ENCODE measurements at regions not wholly inside any gene's neighbourhood (a gene's known extent, or its start where the extent isn't known, plus 50 kb on each side); places are given as distances from the start of the nearest gene placed in this dataset.

DNA sequence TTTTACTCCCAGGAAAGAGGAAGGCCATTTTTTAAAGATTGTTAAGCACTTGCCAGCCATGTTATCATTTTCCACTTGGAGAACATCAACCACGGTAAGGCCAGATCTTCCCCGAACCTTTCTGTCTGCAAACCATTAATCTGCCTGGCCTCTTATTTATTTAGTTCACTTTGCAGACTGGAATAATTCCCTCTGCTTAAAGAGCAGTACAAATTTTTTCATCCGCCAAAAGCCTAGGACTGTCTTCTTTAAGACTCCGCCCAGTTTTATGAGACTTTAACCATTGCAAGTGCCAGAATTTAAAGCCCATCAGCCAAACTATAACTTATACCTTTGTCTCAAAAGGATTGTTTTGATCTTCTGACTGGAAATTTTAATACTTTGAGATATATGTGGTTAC lies 426.3 kb downstream of the KCTD12 start:
- H3K4me3 Mint-ChIP-seq, result no peak overlapping the region
- Histone ChIP-seq H3K4me3 (ENCODE audit: low read length) (no peak overlapping the region), H3K9me3 (ENCODE audit: control insufficient read depth in 1 of 2, insufficient read depth in 1 of 2, low read length in 2 of 2) (no peaks in the 10 kb centered on the region), H3K27me3 (ENCODE audit: control insufficient read depth in 1 of 2, insufficient read depth in 2 of 2, low read length in 2 of 2) (peaks cover 0 to 4% of the 10 kb centered on the region in 2 experiments), H3K27ac (ENCODE audit: low read depth in 1 of 2, low read length in 2 of 2) (no peak overlapping the region), H3K36me3 (ENCODE audit: insufficient read depth, low read length) (no peaks in the 10 kb centered on the region), H3K4me1 (ENCODE audit: insufficient read depth, low read length) (no peaks in the 10 kb centered on the region)
- ChIA-PET CTCF (no interaction called here), POLR2A (no interaction called here)
- H3K27ac Mint-ChIP-seq, result no peak overlapping the region
- DNase-seq (no peak), ATAC-seq (ENCODE audit: poor library complexity) (no peak)
- TF ChIP-seq, protein P1, sequence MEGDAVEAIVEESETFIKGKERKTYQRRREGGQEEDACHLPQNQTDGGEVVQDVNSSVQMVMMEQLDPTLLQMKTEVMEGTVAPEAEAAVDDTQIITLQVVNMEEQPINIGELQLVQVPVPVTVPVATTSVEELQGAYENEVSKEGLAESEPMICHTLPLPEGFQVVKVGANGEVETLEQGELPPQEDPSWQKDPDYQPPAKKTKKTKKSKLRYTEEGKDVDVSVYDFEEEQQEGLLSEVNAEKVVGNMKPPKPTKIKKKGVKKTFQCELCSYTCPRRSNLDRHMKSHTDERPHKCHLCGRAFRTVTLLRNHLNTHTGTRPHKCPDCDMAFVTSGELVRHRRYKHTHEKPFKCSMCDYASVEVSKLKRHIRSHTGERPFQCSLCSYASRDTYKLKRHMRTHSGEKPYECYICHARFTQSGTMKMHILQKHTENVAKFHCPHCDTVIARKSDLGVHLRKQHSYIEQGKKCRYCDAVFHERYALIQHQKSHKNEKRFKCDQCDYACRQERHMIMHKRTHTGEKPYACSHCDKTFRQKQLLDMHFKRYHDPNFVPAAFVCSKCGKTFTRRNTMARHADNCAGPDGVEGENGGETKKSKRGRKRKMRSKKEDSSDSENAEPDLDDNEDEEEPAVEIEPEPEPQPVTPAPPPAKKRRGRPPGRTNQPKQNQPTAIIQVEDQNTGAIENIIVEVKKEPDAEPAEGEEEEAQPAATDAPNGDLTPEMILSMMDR (IDR thresholded peaks at IDR 0.05), result no peak
- no peaks in the 10 kb centered on the region for H3K9me3 Mint-ChIP-seq
- H3K36me3 Mint-ChIP-seq (ENCODE audit: low read depth), result no peaks in the 10 kb centered on the region
- intact Hi-C loops (cut with DNase I, micrococcal nuclease), result no loop called here
- no peaks in the 10 kb centered on the region for H3K4me1 Mint-ChIP-seq (ENCODE audit: low read depth)
- peaks cover 5% of the 10 kb centered on the region for H3K27me3 Mint-ChIP-seq

DNA sequence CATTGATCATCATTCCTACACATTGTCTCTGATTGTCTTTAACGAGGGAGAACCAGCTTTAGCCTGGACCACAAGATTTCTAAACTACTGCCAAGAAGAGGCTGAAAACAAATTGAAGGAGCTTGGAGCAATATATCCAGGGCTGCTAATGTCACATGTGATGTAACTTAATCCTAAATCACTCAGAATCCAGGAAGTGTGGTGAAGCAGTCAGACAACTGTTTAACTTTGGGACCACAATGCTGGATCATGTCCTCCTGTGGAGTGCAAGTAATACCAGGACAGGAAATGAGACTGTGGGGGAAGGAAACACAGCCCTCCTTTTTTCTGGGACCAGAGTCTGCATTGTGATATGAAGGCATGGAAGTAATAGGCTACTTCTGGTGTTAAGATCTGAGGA lies 430.2 kb downstream of the KCTD12 start:
- peaks cover 15% of the 10 kb centered on the region for H3K9me3 Mint-ChIP-seq
- CTCF ChIA-PET, result no interaction called here
- Histone ChIP-seq H3K4me1 (ENCODE audit: insufficient read depth, low read length) (no peaks in the 10 kb centered on the region), H3K27ac (ENCODE audit: low read depth in 1 of 2, low read length in 2 of 2) (no peak overlapping the region), H3K9me3 (ENCODE audit: control insufficient read depth in 1 of 2, insufficient read depth in 1 of 2, low read length in 2 of 2) (peaks cover 0 to 5% of the 10 kb centered on the region in 2 experiments), H3K27me3 (ENCODE audit: control insufficient read depth in 1 of 2, insufficient read depth in 2 of 2, low read length in 2 of 2) (no peaks in the 10 kb centered on the region), H3K4me3 (ENCODE audit: low read length) (no peak overlapping the region), H3K36me3 (ENCODE audit: insufficient read depth, low read length) (no peaks in the 10 kb centered on the region)
- TF ChIP-seq, protein P1 (IDR thresholded peaks at IDR 0.05), result no peak
- H3K4me1 Mint-ChIP-seq (ENCODE audit: low read depth), result no peaks in the 10 kb centered on the region
- H3K27ac Mint-ChIP-seq, result no peak overlapping the region
- POLR2A ChIA-PET, result interaction anchor here (0.6 kb wide), 1 partner anchor 11 kb away, joined by 3 read pairs; no protein-coding TSS in a partner anchor
- no peaks in the 10 kb centered on the region for H3K36me3 Mint-ChIP-seq (ENCODE audit: low read depth)
- H3K4me3 Mint-ChIP-seq, result no peak overlapping the region
- H3K27me3 Mint-ChIP-seq, result peaks cover 6% of the 10 kb centered on the region
- ATAC-seq (ENCODE audit: poor library complexity) (no peak), DNase-seq (no peak)
- intact Hi-C loops (cut with DNase I, micrococcal nuclease), result no loop called here

GRCh38 chr13:76454991-76455390 lies 431.2 kb downstream of the KCTD12 start:
- TF ChIP-seq, protein P1 (IDR thresholded peaks at IDR 0.05), result no peak
- Mint-ChIP-seq H3K4me3 (no peak overlapping the region), H3K36me3 (ENCODE audit: low read depth) (no peaks in the 10 kb centered on the region), H3K9me3 (peaks cover 17% of the 10 kb centered on the region), H3K27me3 (peaks cover 8% of the 10 kb centered on the region), H3K27ac (no peak overlapping the region), H3K4me1 (ENCODE audit: low read depth) (no peaks in the 10 kb centered on the region)
- intact Hi-C loops (cut with DNase I, micrococcal nuclease), result no loop called here
- ATAC-seq (ENCODE audit: poor library complexity) (no peak), DNase-seq (no peak)
- ChIA-PET POLR2A (no interaction called here), CTCF (no interaction called here)
- no peak overlapping the region for H3K27ac ChIP-seq (ENCODE audit: low read depth in 1 of 2, low read length in 2 of 2)
- no peak overlapping the region for H3K4me3 ChIP-seq (ENCODE audit: low read length)
- H3K27me3 ChIP-seq (ENCODE audit: control insufficient read depth in 1 of 2, insufficient read depth in 2 of 2, low read length in 2 of 2), result no peaks in the 10 kb centered on the region
- H3K36me3 ChIP-seq (ENCODE audit: insufficient read depth, low read length), result no peaks in the 10 kb centered on the region
- peaks cover 0 to 5% of the 10 kb centered on the region in 2 experiments for H3K9me3 ChIP-seq (ENCODE audit: control insufficient read depth in 1 of 2, insufficient read depth in 1 of 2, low read length in 2 of 2)
- H3K4me1 ChIP-seq (ENCODE audit: insufficient read depth, low read length), result no peaks in the 10 kb centered on the region
